Lower leg skin (tissue), 3 donors: ENCODE measurements at regions not wholly inside any gene's neighbourhood (a gene's known extent, or its start where the extent isn't known, plus 50 kb on each side); places are given as distances from the start of the nearest gene placed in this dataset.
"Not testable (repeated sequence)": the region's sequence is repeated elsewhere in the genome, so short reads cannot be mapped to it uniquely, and the experiment has no call there.

Source experiments
- POLR2A ChIP-seq, 2 donors: fragments of 450-650 bp; IDR thresholded peaks; one replicate each; pipeline ENCODE4 v1.6.1; 2016 to 2017; ENCODE audit warnings: antibody characterized with exemption in 2 of 2, mild to moderate bottlenecking in 1 of 2, moderate library complexity in 1 of 2
- TF ChIP-seq, protein P1 (sequence below), 3 donors: fragments of 450-650 bp; IDR thresholded peaks; one replicate each; pipeline ENCODE4 v1.5.1; 2016; ENCODE audit warnings: antibody characterized with exemption in 3 of 3, mild to moderate bottlenecking in 3 of 3, moderate library complexity in 2 of 3

DNA sequence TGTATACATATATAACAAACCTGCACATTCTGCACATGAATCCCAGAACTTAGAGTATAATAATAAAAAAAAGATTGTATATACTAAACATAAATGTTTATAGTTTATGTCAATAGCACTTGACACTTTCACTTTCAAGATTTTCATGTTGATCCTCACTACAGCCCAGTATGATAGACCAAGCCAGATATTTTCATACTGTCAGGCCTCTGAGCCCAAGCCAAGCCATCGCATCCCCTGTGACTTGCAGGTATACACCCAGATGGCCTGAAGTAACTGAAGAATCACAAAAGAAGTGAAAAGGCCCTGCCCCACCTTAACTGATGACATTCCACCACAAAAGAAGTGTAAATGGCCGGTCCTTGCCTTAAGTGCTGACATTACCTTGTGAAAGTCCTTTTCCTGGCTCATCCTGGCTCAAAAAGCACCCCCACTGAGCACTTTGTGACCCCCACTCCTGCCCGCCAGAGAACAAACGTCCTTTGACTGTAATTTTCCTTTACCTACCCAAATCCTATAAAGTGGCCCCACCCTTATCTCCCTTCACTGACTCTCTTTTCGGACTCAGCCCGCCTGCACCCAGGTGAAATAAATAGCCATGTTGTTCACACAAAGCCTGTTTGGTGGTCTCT is 555.5 kb upstream of the ADGRL2 start:
- TF ChIP-seq, protein P1, sequence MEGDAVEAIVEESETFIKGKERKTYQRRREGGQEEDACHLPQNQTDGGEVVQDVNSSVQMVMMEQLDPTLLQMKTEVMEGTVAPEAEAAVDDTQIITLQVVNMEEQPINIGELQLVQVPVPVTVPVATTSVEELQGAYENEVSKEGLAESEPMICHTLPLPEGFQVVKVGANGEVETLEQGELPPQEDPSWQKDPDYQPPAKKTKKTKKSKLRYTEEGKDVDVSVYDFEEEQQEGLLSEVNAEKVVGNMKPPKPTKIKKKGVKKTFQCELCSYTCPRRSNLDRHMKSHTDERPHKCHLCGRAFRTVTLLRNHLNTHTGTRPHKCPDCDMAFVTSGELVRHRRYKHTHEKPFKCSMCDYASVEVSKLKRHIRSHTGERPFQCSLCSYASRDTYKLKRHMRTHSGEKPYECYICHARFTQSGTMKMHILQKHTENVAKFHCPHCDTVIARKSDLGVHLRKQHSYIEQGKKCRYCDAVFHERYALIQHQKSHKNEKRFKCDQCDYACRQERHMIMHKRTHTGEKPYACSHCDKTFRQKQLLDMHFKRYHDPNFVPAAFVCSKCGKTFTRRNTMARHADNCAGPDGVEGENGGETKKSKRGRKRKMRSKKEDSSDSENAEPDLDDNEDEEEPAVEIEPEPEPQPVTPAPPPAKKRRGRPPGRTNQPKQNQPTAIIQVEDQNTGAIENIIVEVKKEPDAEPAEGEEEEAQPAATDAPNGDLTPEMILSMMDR (IDR thresholded peaks at IDR 0.05): not testable (repeated sequence)
- TF ChIP-seq POLR2A (IDR thresholded peaks at IDR 0.05): not testable (repeated sequence)
